GM12872 (cell line): ENCODE measurements at regions not wholly inside any gene's neighbourhood (a gene's known extent, or its start where the extent isn't known, plus 50 kb on each side); places are given as distances from the start of the nearest gene placed in this dataset.

ENCODE experiments used
- CTCF ChIP-seq: IDR thresholded peaks from 3 replicates; pipeline ENCODE4 v1.5.1; 2011; ENCODE audit warnings: low read depth, mild to moderate bottlenecking, low read length, moderate library complexity; ENCODE audit not compliant: insufficient read depth

DNA sequence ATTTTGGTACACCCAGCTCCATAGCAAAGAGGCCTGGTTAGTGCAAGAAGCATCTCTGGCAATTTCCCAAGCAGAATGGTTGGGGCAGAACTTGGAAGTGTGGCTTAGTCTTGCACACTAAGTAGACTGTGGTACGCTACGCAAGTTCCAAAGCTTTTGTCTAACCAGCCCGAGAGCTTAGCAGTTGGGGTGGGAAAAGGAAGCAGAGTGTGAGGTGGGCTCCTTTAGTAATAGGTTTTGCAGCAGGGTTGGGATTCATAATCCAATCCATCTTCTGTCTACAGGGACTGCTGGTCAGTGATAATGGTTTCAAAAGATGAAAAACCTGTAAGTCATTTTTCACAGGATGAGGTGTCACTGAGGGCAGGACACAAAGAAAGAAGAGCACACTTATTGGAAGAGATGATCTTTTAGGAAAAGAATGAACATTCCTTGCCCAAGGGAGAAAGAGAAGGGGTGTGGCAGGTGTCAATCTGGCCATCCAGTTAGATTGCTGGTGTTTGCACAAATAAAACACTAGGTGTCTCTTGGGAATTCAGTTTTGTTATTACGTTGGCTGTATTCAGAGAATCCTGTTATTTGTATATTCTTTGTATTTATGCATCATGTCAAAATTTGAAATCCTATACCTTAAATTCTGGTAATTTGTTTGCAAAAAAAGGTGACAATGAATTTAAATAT is 244.3 kb downstream of the GPAT3 start:
- TF ChIP-seq CTCF, result no peak

DNA sequence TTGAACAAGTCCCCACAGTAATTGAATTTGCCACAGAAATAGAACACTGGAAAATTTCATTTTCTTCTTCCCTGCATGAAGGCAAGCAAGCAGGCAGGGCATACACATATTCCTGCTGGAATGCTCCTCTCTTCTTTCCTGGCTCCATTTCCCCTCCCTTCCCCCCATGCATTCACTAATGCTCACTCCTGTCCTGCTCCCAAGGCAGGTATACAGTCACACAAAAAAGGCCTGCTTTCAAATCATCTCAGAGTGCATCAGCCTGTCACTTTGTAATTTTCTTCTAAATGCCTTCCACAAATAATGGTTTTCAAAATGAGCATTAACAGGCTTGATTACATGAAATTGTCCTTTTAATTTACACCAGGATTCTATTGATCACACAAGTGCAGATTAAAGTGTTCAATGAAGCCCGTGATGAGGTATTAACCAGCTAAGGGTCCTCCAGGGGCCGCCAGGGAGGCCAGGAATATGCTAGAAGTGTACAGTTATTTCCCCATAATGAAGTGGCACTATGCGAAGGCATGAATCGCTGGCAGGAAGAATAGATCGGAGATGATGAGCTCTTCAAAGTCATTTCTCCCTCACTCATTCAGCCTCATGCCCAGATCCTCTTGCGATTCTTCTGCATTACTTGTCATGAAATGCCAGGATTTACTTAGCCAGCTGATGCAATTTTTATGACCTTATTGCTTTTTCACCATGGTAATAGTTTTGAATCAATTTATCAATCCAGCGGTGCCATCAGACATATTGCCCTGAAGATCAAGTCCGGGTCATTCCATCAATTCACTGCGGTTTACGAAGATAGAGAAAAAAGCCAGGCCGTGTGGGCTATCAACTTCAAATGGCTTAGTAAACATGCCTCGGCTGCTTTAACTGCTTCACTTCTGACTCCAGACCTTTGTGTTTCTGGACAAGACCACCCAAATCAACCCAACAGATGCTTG is 243.5 kb downstream of the GPAT3 start:
- no peak for TF ChIP-seq CTCF

DNA sequence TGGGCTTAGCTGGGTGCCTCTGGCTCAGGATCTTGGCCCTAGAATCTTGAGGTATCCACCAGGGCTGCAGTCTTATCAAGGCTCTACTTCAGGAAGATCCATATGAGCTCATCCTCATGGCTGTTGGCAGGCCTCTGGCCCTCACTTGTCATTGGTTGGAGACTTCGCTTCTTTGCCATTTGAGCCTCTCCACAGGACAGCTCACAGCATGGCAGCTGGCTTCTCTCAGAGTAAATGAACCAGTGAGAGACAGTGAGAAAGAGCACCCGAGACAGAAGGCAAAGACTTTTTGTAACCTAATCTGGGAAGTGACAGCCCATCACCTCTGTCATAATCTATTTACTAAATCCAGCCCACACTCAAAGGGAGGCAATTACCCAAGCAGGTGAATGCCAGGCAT is 236.8 kb downstream of the GPAT3 start:
- no peak for TF ChIP-seq CTCF

- peak; percentile 61 for TF ChIP-seq CTCF
These were observed 235.3 kb downstream of the GPAT3 start for GRCh38 chr4:83771113-83771705.

DNA sequence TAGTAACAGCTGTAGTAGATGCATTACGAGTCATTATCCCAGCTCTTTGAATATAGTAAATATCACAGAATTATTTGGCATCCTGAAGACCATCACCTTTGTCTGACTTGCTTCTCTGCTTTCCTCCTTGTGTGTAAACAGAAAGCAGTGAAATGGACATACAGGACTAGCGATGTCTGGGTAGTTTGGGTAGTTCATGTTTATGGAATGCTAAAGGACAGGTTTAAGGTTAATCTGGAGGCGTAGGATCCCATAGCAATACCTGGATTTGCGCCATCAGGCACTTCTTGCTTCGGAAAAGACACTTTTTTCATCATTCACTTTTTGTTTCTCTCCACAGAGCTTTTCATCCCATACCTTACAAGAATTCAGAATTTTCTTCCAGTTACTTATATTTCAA is 232.2 kb downstream of the GPAT3 start:
- no peak for TF ChIP-seq CTCF

- no peak for TF ChIP-seq CTCF
These were observed 231.2 kb downstream of the GPAT3 start for GRCh38 chr4:83767067-83767466.

DNA sequence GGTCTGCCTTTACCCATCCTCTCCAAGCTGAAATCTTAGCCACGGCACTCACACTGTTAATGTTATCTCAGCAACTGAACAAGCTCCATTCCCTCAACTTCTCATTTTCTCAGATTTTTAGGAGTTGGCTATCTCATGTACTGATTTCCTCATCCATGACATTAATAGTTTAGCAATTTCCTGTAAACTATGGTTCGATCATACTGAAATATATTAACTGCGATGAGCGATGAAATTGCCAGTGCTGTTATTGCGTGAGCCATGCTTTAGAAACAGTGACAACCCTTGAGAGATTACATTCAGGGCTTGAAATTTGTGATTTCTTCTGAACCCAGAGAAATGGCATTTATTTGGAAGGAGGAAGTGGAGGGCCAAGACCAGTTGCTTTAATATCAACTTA is 223.7 kb downstream of the GPAT3 start:
- no peak for TF ChIP-seq CTCF
